Heart left ventricle (tissue), 16 donors: ENCODE measurements at regions not wholly inside any gene's neighbourhood (a gene's known extent, or its start where the extent isn't known, plus 50 kb on each side); places are given as distances from the start of the nearest gene placed in this dataset.

Experiments
- ATAC-seq, 4 donors: fragments of 200-7000 bp; cut with Tn5 transposase; one replicate each; pipeline ENCODE4 v1.9.1; 2020 to 2022; ENCODE audit warnings: moderate library complexity in 4 of 4, mild to moderate bottlenecking in 3 of 4, moderate number of reproducible peaks in 1 of 4
- DNase-seq, 5 donors: peaks; one replicate each; pipeline ENCODE4 v3.0.0-alpha.2; 2020
- H3K27ac ChIP-seq, 12 donors: fragments of 200-600 bp; sonication (generic) in 4 of 12; one replicate each; pipeline versions ENCODE4 v1.5.0 to v1.8.0; 2016 to 2022; ENCODE audit warnings: mild to moderate bottlenecking in 2 of 12
- H3K27me3 ChIP-seq, 9 donors: fragments of 200-600 bp; sonication (generic) in 2 of 9; one replicate each; pipeline versions ENCODE4 v1.5.1 to v1.8.0; 2016 to 2022; ENCODE audit warnings: mild to moderate bottlenecking in 3 of 9
- H3K36me3 ChIP-seq, 9 donors: fragments of 200-600 bp; sonication (generic) in 2 of 9; one replicate each; pipeline versions ENCODE4 v1.5.0 to v1.8.0; 2018 to 2022; ENCODE audit warnings: mild to moderate bottlenecking in 2 of 9
- H3K4me1 ChIP-seq, 12 donors: fragments of 200-600 bp; sonication (generic) in 4 of 12; one replicate each; pipeline versions ENCODE4 v1.5.0 to v1.8.0; 2016 to 2022; ENCODE audit warnings: mild to moderate bottlenecking in 3 of 12
- H3K4me3 ChIP-seq, 12 donors: fragments of 200-600 bp; sonication (generic) in 4 of 12; one replicate each; pipeline versions ENCODE4 v1.5.0 to v1.8.0; 2017 to 2022; ENCODE audit warnings: mild to moderate bottlenecking in 9 of 12, moderate library complexity in 4 of 12
- H3K9me3 ChIP-seq, 12 donors: fragments of 200-600 bp; sonication (generic) in 4 of 12; one replicate each; pipeline versions ENCODE4 v1.5.0 to v1.8.0; 2016 to 2022; ENCODE audit warnings: mild to moderate bottlenecking in 1 of 12
- CTCF ChIP-seq, 12 donors: fragments of 200-600 bp; sonication (generic) in 4 of 12; IDR thresholded peaks; one replicate each; pipeline versions ENCODE4 v1.5.0 to v1.8.0; 2018 to 2022; ENCODE audit warnings: antibody characterized with exemption in 12 of 12, mild to moderate bottlenecking in 5 of 12
- POLR2A ChIP-seq, 2 donors: fragments of 450-650 bp; IDR thresholded peaks; one replicate each; pipeline ENCODE4 v1.6.1; 2017; ENCODE audit warnings: antibody characterized with exemption in 2 of 2, mild to moderate bottlenecking in 2 of 2, moderate library complexity in 2 of 2
- WGBS, 4 donors: extraction: QIAGEN DNeasy Blood & Tissue Kit in 2 of 4; methylation state at CpG; one replicate each; pipeline versions ENCODE4 v1.1.5 to v1.1.7; 2013 to 2018; 5-methylcytosine and 5-hydroxymethylcytosine counted together
- intact Hi-C, 10 donors: fragments of 100-400 bp; cut with DNase I; formaldehyde crosslinking; loops; one replicate each; pipeline versions ENCODE4 v1.11.1 to v1.14.2; 2022
- donor health status: ischemic (EF 13 %, LVEDD 7.1; RV severe dilation, severe dysfunction).
- donor health status: healthy with polysubstance abuse.
- donor health status: DM: no; HTN: yes; CAD: no.
- donor health status: DM: no; HTN: no; CAD: no.
- donor health status: ischemic (EF 25% LVEDD 6.9; RV normal size, moderate dysfunction).
- donor health status: ischemic (EF 25% LVEDD 5.7; RV mildly dilated, moderate dysfunction).
- donor health status: healthy.
- donor health status: DM: yes; HTN: yes; CAD: no.
- donor health status: ischemic (EF 35%, LVEDD 5.7; RV mildly dilated, moderate dysfunction).
- donor health status: nonischemic (EF 11% LVEDD 7.7; RV severe dilation, severe dysfunction).
- donor health status: DM: yes; HTN: yes; CAD: no.
- donor health status: PGD.
- donor health status: ischemic (EF 29% LVEDD 5.4; RV normal size, mild dysfunction).
- donor health status: nonischemic (EF 23%, LVEDD 6.1; RV moderate dilation, normal function).

GRCh38 chr14:98638366-98638765 is 633.6 kb downstream of the BCL11B start:
- ATAC-seq (no peak), DNase-seq (no peak)
- no peak for TF ChIP-seq CTCF (IDR thresholded peaks at IDR 0.05)
- no peak for TF ChIP-seq POLR2A (IDR thresholded peaks at IDR 0.05)
- WGBS, 4 donors, result 84 to 87% (median 86%) methylated on average over 3 of the region's 3 CpGs
- Histone ChIP-seq H3K36me3 (no peaks in the 10 kb centered on the region), H3K4me1 (no peaks in the 10 kb centered on the region), H3K4me3 (no peak overlapping the region), H3K27ac (no peak overlapping the region), H3K9me3 (peaks cover 0 to 10% (median under 1%) of the 10 kb centered on the region in 12 donors), H3K27me3 (no peaks in the 10 kb centered on the region)
- intact Hi-C loops, result no loop called here

GRCh38 chr14:98647754-98648153 is 624.2 kb downstream of the BCL11B start:
- no peak for DNase-seq
- H3K9me3 ChIP-seq, result peaks cover 0 to 12% (median 0%) of the 10 kb centered on the region in 12 donors
- no peak for ATAC-seq
- no peaks in the 10 kb centered on the region for H3K4me1 ChIP-seq
- H3K36me3 ChIP-seq, result no peaks in the 10 kb centered on the region
- H3K27ac ChIP-seq, result no peak overlapping the region
- TF ChIP-seq CTCF (IDR thresholded peaks at IDR 0.05), result no peak
- TF ChIP-seq POLR2A (IDR thresholded peaks at IDR 0.05), result no peak
- H3K4me3 ChIP-seq, result no peak overlapping the region
- peaks cover 0 to 7% (median 0%) of the 10 kb centered on the region in 9 donors for H3K27me3 ChIP-seq
- WGBS, 4 donors, result 73 to 84% (median 81%) methylated on average over 5 of the region's 5 CpGs
- intact Hi-C loops, result no loop called here

- no peak for TF ChIP-seq CTCF (IDR thresholded peaks at IDR 0.05)
- TF ChIP-seq POLR2A (IDR thresholded peaks at IDR 0.05), result no peak
- ATAC-seq, result no peak
- intact Hi-C loops, result no loop called here
- Histone ChIP-seq H3K9me3 (peaks cover 0 to 8% (median 0%) of the 10 kb centered on the region in 12 donors), H3K27me3 (peaks cover 0 to 7% (median 0%) of the 10 kb centered on the region in 9 donors), H3K4me1 (no peaks in the 10 kb centered on the region), H3K27ac (no peak overlapping the region), H3K4me3 (no peak overlapping the region), H3K36me3 (no peaks in the 10 kb centered on the region)
- WGBS, 4 donors, result 60 to 67% (median 61%) methylated on average over 3 of the region's 3 CpGs
- DNase-seq, result no peak
Measured at GRCh38 chr14:98651037-98651436, 621.0 kb downstream of the BCL11B start.

GRCh38 chr14:98665007-98665406 is 607.0 kb downstream of the BCL11B start:
- Histone ChIP-seq H3K4me3 (no peak overlapping the region), H3K4me1 (no peaks in the 10 kb centered on the region), H3K9me3 (no peaks in the 10 kb centered on the region), H3K27me3 (no peaks in the 10 kb centered on the region), H3K36me3 (no peaks in the 10 kb centered on the region), H3K27ac (no peak overlapping the region)
- ATAC-seq (no peak), DNase-seq (no peak)
- TF ChIP-seq POLR2A (IDR thresholded peaks at IDR 0.05) (no peak), CTCF (IDR thresholded peaks at IDR 0.05) (no peak)
- intact Hi-C loops, result no loop called here
- WGBS, 4 donors, result 62 to 85% (median 73%) methylated on average over 4 of the region's 4 CpGs
